ENCODE measurements at regions not wholly inside any gene's neighbourhood (a gene's known extent, or its start where the extent isn't known, plus 50 kb on each side); places are given as distances from the start of the nearest gene placed in this dataset.

DNA sequence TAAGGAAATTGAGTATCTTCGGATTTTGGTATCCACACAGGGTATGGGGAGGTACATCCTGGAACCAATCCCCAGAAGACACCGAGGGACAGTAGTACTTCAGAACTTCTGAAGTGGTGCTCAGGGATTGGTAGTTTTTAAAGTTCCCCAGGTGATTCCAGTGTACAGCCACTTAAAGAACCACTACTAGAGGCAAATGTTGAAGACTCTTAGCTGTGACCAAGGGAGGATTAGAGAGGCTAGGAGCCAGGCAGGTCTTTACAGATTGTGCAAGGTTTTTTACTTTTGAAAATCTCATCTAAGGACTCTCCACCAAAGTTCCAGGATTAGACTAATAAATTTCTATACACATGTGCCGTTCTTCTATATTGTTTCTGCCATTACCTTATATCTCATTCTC lies 52.9 kb upstream of the GLS start:
- no peak for DNase-seq (ENCODE audit: low spot score)
- TF ChIP-seq, protein P1, sequence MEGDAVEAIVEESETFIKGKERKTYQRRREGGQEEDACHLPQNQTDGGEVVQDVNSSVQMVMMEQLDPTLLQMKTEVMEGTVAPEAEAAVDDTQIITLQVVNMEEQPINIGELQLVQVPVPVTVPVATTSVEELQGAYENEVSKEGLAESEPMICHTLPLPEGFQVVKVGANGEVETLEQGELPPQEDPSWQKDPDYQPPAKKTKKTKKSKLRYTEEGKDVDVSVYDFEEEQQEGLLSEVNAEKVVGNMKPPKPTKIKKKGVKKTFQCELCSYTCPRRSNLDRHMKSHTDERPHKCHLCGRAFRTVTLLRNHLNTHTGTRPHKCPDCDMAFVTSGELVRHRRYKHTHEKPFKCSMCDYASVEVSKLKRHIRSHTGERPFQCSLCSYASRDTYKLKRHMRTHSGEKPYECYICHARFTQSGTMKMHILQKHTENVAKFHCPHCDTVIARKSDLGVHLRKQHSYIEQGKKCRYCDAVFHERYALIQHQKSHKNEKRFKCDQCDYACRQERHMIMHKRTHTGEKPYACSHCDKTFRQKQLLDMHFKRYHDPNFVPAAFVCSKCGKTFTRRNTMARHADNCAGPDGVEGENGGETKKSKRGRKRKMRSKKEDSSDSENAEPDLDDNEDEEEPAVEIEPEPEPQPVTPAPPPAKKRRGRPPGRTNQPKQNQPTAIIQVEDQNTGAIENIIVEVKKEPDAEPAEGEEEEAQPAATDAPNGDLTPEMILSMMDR (IDR thresholded peaks at IDR 0.05; ENCODE audit: borderline replicate concordance, control extremely low read depth, extremely low read depth, insufficient read depth, missing control alignments) = no peak
- in situ Hi-C loops (cut with MboI; ENCODE audit: low sequenced_read_pairs, unreplicated experiment) = no loop called here

DNA sequence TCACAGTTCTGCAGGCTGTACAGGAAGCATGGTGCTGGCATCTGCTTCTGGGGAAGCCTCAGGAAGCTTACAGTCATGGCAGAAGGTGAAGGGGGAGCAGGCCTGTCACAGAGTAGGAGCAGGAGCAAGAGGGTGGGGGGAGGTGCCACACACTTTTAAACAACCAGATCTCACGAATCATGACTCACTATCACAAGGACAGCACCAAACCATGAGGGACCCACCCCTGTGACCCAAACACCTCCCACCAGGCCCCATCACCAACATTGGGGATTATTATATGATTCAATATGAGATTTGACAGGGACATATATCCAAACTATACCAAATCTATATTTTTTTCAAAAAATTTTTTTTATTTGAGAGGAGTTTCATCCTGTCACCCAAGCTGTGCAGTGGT lies 51.0 kb upstream of the GLS start:
- TF ChIP-seq, protein P1 (IDR thresholded peaks at IDR 0.05; ENCODE audit: borderline replicate concordance, control extremely low read depth, extremely low read depth, insufficient read depth, missing control alignments) = no peak
- no peak for DNase-seq (ENCODE audit: low spot score)
- in situ Hi-C loops (cut with MboI; ENCODE audit: low sequenced_read_pairs, unreplicated experiment) = no loop called here
